ENCODE measurements at regions not wholly inside any gene's neighbourhood (a gene's known extent, or its start where the extent isn't known, plus 50 kb on each side); places are given as distances from the start of the nearest gene placed in this dataset.

GRCh38 chr12:77189458-77189857 is 124.1 kb upstream of the E2F7 start:
- DNase-seq = peak; percentile 56

GRCh38 chr12:77179515-77179914 is 114.1 kb upstream of the E2F7 start:
- no peak for DNase-seq

GRCh38 chr12:77167801-77168200 is 102.4 kb upstream of the E2F7 start:
- DNase-seq = no peak

GRCh38 chr12:77166696-77167095 is 101.3 kb upstream of the E2F7 start:
- DNase-seq = no peak

- DNase-seq = no peak
Measured at GRCh38 chr12:77163074-77164038, 98.0 kb upstream of the E2F7 start.

- no peak for DNase-seq
Measured at GRCh38 chr12:77161944-77162343, 96.6 kb upstream of the E2F7 start.

GRCh38 chr12:77160931-77161330 is 95.6 kb upstream of the E2F7 start:
- no peak for DNase-seq

GRCh38 chr12:77153706-77154105 is 88.3 kb upstream of the E2F7 start:
- no peak for DNase-seq

- DNase-seq = no peak
Measured at GRCh38 chr12:77152623-77153193, 87.3 kb upstream of the E2F7 start.

GRCh38 chr12:77151030-77151429 is 85.7 kb upstream of the E2F7 start:
- no peak for DNase-seq

- peak; percentile 87 for DNase-seq
Measured at GRCh38 chr12:77133566-77133965, 68.2 kb upstream of the E2F7 start.

GRCh38 chr12:77131977-77132490 is 66.7 kb upstream of the E2F7 start:
- no peak for DNase-seq

GRCh38 chr12:77130193-77130592 is 64.8 kb upstream of the E2F7 start:
- no peak for DNase-seq

- DNase-seq = no peak
Measured at GRCh38 chr12:77124767-77125166, 59.4 kb upstream of the E2F7 start.

GRCh38 chr12:77122661-77123060 is 57.3 kb upstream of the E2F7 start:
- no peak for DNase-seq

GRCh38 chr12:77122236-77122635 is 56.9 kb upstream of the E2F7 start:
- peak; percentile 75 for DNase-seq

GRCh38 chr12:77120156-77121085 is 55.1 kb upstream of the E2F7 start:
- no peak for DNase-seq

GRCh38 chr12:77118696-77119095 is 53.3 kb upstream of the E2F7 start:
- DNase-seq = no peak

- no peak for DNase-seq
Measured at GRCh38 chr12:77116277-77116676, 50.9 kb upstream of the E2F7 start.

GRCh38 chr12:77115471-77115870 is 50.1 kb upstream of the E2F7 start:
- no peak for DNase-seq

Data from islet precursor cell (in vitro differentiated cells).